ENCODE measurements at regions not wholly inside any gene's neighbourhood (a gene's known extent, or its start where the extent isn't known, plus 50 kb on each side); places are given as distances from the start of the nearest gene placed in this dataset.

- TF ChIP-seq MXI1 (IDR thresholded peaks at IDR 0.05; ENCODE audit: low read depth, low read length), result no peak
- no peak for TF ChIP-seq ESRRA (IDR thresholded peaks at IDR 0.05; ENCODE audit: low read length)
- no peak for TF ChIP-seq ZNF207 (IDR thresholded peaks at IDR 0.05; ENCODE audit: borderline replicate concordance)
- no peak for TF ChIP-seq SIN3A (IDR thresholded peaks at IDR 0.05; ENCODE audit: low read depth, low read length)
- TF ChIP-seq, protein P1, sequence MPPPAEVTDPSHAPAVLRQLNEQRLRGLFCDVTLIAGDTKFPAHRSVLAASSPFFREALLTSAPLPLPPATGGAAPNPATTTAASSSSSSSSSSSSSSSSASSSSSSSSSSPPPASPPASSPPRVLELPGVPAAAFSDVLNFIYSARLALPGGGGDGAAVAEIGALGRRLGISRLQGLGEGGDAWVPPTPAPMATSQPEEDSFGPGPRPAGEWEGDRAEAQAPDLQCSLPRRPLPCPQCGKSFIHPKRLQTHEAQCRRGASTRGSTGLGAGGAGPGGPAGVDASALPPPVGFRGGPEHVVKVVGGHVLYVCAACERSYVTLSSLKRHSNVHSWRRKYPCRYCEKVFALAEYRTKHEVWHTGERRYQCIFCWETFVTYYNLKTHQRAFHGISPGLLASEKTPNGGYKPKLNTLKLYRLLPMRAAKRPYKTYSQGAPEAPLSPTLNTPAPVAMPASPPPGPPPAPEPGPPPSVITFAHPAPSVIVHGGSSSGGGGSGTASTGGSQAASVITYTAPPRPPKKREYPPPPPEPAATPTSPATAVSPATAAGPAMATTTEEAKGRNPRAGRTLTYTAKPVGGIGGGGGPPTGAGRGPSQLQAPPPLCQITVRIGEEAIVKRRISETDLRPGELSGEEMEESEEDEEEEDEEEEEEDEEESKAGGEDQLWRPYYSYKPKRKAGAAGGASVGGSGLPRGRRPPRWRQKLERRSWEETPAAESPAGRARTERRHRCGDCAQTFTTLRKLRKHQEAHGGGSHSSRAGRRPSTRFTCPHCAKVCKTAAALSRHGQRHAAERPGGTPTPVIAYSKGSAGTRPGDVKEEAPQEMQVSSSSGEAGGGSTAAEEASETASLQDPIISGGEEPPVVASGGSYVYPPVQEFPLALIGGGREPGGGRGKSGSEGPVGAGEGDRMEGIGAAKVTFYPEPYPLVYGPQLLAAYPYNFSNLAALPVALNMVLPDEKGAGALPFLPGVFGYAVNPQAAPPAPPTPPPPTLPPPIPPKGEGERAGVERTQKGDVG (CRISPR knock-in tag; IDR thresholded peaks at IDR 0.05), result no peak
- no peak for TF ChIP-seq NFIC (IDR thresholded peaks at IDR 0.05; ENCODE audit: low read depth, low read length)
- TF ChIP-seq, protein P2, sequence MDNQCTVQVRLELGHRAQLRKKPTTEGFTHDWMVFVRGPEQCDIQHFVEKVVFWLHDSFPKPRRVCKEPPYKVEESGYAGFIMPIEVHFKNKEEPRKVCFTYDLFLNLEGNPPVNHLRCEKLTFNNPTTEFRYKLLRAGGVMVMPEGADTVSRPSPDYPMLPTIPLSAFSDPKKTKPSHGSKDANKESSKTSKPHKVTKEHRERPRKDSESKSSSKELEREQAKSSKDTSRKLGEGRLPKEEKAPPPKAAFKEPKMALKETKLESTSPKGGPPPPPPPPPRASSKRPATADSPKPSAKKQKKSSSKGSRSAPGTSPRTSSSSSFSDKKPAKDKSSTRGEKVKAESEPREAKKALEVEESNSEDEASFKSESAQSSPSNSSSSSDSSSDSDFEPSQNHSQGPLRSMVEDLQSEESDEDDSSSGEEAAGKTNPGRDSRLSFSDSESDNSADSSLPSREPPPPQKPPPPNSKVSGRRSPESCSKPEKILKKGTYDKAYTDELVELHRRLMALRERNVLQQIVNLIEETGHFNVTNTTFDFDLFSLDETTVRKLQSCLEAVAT (IDR thresholded peaks at IDR 0.05), result peak; percentile 60; the same call in 1 of the 2 replicates
- no peak for TF ChIP-seq EGR1 (IDR thresholded peaks at IDR 0.05; ENCODE audit: borderline replicate concordance in 1 of 2, low read depth in 2 of 2, low read length in 2 of 2)
- no peak for TF ChIP-seq BACH1 (IDR thresholded peaks at IDR 0.05; ENCODE audit: borderline replicate concordance)
- no peak for TF ChIP-seq HDAC6 (IDR thresholded peaks at IDR 0.05; ENCODE audit: unreplicated experiment)
- no peak for TF ChIP-seq CHD1 (IDR thresholded peaks at IDR 0.05; ENCODE audit: low read depth, low read length)
- no peak for TF ChIP-seq RCOR1 (conservative IDR thresholded peaks at IDR 0.05; ENCODE audit: low read depth, low read length)
- TF ChIP-seq RUNX3 (IDR thresholded peaks at IDR 0.05; ENCODE audit: low read length), result no peak
- no peak for TF ChIP-seq SUZ12 (IDR thresholded peaks at IDR 0.05; ENCODE audit: unreplicated experiment)
- TF ChIP-seq STAT3 (IDR thresholded peaks at IDR 0.05; ENCODE audit: low read depth, low read length), result no peak
- TF ChIP-seq ZNF592 (IDR thresholded peaks at IDR 0.05), result no peak
- TF ChIP-seq DPF2 (IDR thresholded peaks at IDR 0.05), result peak; percentile 72
- no peak for TF ChIP-seq ZBED1 (IDR thresholded peaks at IDR 0.05; ENCODE audit: borderline replicate concordance)
- no peak for TF ChIP-seq FOXK2 (IDR thresholded peaks at IDR 0.05)
- TF ChIP-seq, protein P3, sequence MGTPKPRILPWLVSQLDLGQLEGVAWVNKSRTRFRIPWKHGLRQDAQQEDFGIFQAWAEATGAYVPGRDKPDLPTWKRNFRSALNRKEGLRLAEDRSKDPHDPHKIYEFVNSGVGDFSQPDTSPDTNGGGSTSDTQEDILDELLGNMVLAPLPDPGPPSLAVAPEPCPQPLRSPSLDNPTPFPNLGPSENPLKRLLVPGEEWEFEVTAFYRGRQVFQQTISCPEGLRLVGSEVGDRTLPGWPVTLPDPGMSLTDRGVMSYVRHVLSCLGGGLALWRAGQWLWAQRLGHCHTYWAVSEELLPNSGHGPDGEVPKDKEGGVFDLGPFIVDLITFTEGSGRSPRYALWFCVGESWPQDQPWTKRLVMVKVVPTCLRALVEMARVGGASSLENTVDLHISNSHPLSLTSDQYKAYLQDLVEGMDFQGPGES (IDR thresholded peaks at IDR 0.05), result no peak
- no peak for TF ChIP-seq RB1 (IDR thresholded peaks at IDR 0.05; ENCODE audit: borderline replicate concordance)
- TF ChIP-seq MEF2A (IDR thresholded peaks at IDR 0.05; ENCODE audit: insufficient read depth, low read depth, low read length), result no peak
Measured at GRCh38 chr2:44077942-44078511, 82.2 kb upstream of the LRPPRC start (continued).
